DOHH2 (cell line): ENCODE measurements at regions not wholly inside any gene's neighbourhood (a gene's known extent, or its start where the extent isn't known, plus 50 kb on each side); places are given as distances from the start of the nearest gene placed in this dataset.

Experiments used
- H3F3A ChIP-seq: fragments of 200-600 bp; sonication (generic), shearing (Covaris generic); 2 replicates; pipeline ENCODE4 v1.6.0; 2016; ENCODE audit warnings: antibody characterized with exemption, mild to moderate bottlenecking; ENCODE audit not compliant: control insufficient read depth, insufficient read depth
- H3K27ac ChIP-seq: fragments of 200-600 bp; sonication (generic); 2 replicates; pipeline ENCODE4 v1.5.1; 2014; ENCODE audit warnings: low read depth, mild to moderate bottlenecking, low read length, moderate library complexity
- H3K27me3 ChIP-seq: fragments of 200-600 bp; sonication (generic); 2 replicates; pipeline ENCODE4 v1.6.1; 2014; ENCODE audit warnings: mild to moderate bottlenecking, low read length, mixed read lengths; ENCODE audit not compliant: control insufficient read depth
- H3K36me3 ChIP-seq: fragments of 200-600 bp; sonication (generic); 2 replicates; pipeline ENCODE4 v1.6.1; 2014; ENCODE audit warnings: mild to moderate bottlenecking, low read length, moderate library complexity, mixed read lengths; ENCODE audit not compliant: control insufficient read depth
- H3K4me1 ChIP-seq: fragments of 200-600 bp; sonication (generic); 2 replicates; pipeline ENCODE4 v1.6.1; 2014; ENCODE audit warnings: mild to moderate bottlenecking, low read length, mixed read lengths; ENCODE audit not compliant: control insufficient read depth
- H3K4me2 ChIP-seq: fragments of 200-600 bp; sonication (generic); 2 replicates; pipeline ENCODE4 v1.6.0; 2014; ENCODE audit warnings: mild to moderate bottlenecking, low read length, moderate library complexity
- H3K4me3 ChIP-seq: fragments of 200-600 bp; sonication (generic); 2 replicates; pipeline ENCODE4 v1.5.1; 2014; ENCODE audit warnings: mild to moderate bottlenecking, low read length, mixed read lengths
- H3K79me2 ChIP-seq: fragments of 200-600 bp; sonication (generic); 2 replicates; pipeline ENCODE4 v1.6.1; 2014; ENCODE audit warnings: mild to moderate bottlenecking, low read length, mixed read lengths; ENCODE audit not compliant: control insufficient read depth
- H3K9me2 ChIP-seq: fragments of 200-600 bp; sonication (generic); replicated peaks from 2 replicates; pipeline ENCODE4 v1.6.1; 2014; ENCODE audit warnings: mild to moderate bottlenecking, low read length, mixed read lengths; ENCODE audit not compliant: control insufficient read depth
- H3K9me3 ChIP-seq: fragments of 200-600 bp; sonication (generic); 2 replicates; pipeline ENCODE4 v1.6.1; 2014; ENCODE audit warnings: antibody characterized with exemption, low read length, mixed read lengths; ENCODE audit not compliant: control insufficient read depth, insufficient read depth
- H4K20me1 ChIP-seq: fragments of 200-600 bp; sonication (generic); 2 replicates; pipeline ENCODE4 v1.6.0; 2014; ENCODE audit warnings: low read depth, mild to moderate bottlenecking, antibody characterized with exemption, low read length, moderate library complexity; ENCODE audit not compliant: control insufficient read depth, insufficient read depth
- EZH2phosphoT487 ChIP-seq: fragments of 200-600 bp; sonication (generic); IDR thresholded peaks from 2 replicates; pipeline ENCODE4 v1.6.1; 2017; ENCODE audit warnings: borderline replicate concordance, mild to moderate bottlenecking, antibody characterized with exemption, low read length, moderate library complexity, mixed read lengths
- TF ChIP-seq, protein P1 (sequence below): fragments of 200-600 bp; sonication (generic); IDR thresholded peaks from one replicate; pipeline ENCODE4 v1.5.1; 2014; ENCODE audit warnings: antibody characterized with exemption, mild to moderate bottlenecking, low read depth, low read length; ENCODE audit not compliant: poor library complexity, severe bottlenecking

DNA sequence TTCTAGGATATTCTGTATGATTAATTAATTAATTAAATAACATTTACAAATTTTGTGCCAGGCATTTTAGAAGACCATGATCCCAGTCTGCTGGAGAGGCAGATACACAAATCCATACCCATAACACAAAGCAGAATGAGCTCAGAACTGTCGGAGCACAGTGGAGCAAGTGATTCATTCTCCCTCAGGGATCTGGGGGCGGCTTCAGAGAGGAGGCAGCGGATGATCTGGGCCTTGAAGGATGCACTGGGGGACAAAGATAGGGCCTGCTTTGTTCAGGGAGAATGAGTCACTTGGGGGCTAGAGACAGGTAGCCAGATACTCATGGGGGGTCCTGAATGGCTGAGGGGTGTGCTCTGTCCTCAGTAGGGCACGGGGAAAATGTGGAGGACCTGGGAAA is 50.9 kb upstream of the TRABD2B start:
- Histone ChIP-seq H3K79me2 (no peaks in the 10 kb centered on the region), H3K4me3 (no peak overlapping the region), H3K36me3 (no peaks in the 10 kb centered on the region), H4K20me1 (no peaks in the 10 kb centered on the region), H3K4me1 (no peaks in the 10 kb centered on the region), H3K9me3 (no peaks in the 10 kb centered on the region), H3K9me2 (no peaks in the 10 kb centered on the region), H3F3A (no peaks in the 10 kb centered on the region), H3K27me3 (0 out of 2 replicates have a peak, but pooled peaks cover 2% of the 10 kb centered on the region), H3K27ac (no peak overlapping the region), H3K4me2 (no peak overlapping the region)
- TF ChIP-seq EZH2phosphoT487, result no peak
- TF ChIP-seq, protein P1, sequence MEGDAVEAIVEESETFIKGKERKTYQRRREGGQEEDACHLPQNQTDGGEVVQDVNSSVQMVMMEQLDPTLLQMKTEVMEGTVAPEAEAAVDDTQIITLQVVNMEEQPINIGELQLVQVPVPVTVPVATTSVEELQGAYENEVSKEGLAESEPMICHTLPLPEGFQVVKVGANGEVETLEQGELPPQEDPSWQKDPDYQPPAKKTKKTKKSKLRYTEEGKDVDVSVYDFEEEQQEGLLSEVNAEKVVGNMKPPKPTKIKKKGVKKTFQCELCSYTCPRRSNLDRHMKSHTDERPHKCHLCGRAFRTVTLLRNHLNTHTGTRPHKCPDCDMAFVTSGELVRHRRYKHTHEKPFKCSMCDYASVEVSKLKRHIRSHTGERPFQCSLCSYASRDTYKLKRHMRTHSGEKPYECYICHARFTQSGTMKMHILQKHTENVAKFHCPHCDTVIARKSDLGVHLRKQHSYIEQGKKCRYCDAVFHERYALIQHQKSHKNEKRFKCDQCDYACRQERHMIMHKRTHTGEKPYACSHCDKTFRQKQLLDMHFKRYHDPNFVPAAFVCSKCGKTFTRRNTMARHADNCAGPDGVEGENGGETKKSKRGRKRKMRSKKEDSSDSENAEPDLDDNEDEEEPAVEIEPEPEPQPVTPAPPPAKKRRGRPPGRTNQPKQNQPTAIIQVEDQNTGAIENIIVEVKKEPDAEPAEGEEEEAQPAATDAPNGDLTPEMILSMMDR, result no peak

DNA sequence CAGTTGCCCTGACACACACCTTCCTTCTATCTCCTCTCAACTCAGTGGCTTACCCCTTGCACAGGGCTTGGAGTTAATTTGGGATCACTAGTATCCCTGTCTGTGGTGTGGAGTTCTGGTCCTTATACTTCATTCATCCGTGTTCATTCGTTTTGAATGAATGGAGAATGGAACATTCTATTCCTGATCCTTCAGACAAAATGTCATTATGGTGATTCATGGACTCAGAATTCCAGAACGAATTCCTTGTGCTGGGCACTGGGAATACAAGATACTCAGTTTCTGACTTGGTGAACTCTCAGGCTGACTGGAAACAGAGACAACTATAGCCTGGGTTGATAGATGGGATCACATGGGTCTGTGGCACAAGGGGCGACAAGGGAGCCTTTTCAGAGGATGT is 49.9 kb upstream of the TRABD2B start:
- no peaks in the 10 kb centered on the region for H4K20me1 ChIP-seq
- H3K79me2 ChIP-seq, result no peaks in the 10 kb centered on the region
- H3K27ac ChIP-seq, result no peak overlapping the region
- H3K4me2 ChIP-seq, result no peak overlapping the region
- no peaks in the 10 kb centered on the region for H3K9me2 ChIP-seq
- H3K4me3 ChIP-seq, result no peak overlapping the region
- 0 out of 2 replicates have a peak, but pooled peaks cover 2% of the 10 kb centered on the region for H3K27me3 ChIP-seq
- H3K4me1 ChIP-seq, result no peaks in the 10 kb centered on the region
- TF ChIP-seq, protein P1, result no peak
- H3K36me3 ChIP-seq, result no peaks in the 10 kb centered on the region
- H3K9me3 ChIP-seq, result no peaks in the 10 kb centered on the region
- H3F3A ChIP-seq, result no peaks in the 10 kb centered on the region
